ENCODE measurements at regions not wholly inside any gene's neighbourhood (a gene's known extent, or its start where the extent isn't known, plus 50 kb on each side); places are given as distances from the start of the nearest gene placed in this dataset.

- H3K27ac Mint-ChIP-seq, result no peak overlapping the region; a peak in 1 of 7 replicates
- Histone ChIP-seq H4K5ac (ENCODE audit: insufficient read length, low read depth, low read length) (no peak overlapping the region), H4K8ac (replicated peaks; ENCODE audit: insufficient read length, low read depth, low read length) (no peak overlapping the region), H4K20me1 (ENCODE audit: control insufficient read depth, insufficient read depth, insufficient read length) (no peaks in the 10 kb centered on the region), H3K27me3 (ENCODE audit: insufficient read depth, low read length) (peaks cover 2% of the 10 kb centered on the region; the same call in 1 of the 2 replicates), H3K4me2 (ENCODE audit: insufficient read depth, insufficient read length, low read length) (no peak overlapping the region), H2AFZ (ENCODE audit: low read length) (no peak overlapping the region), H3K4me1 (ENCODE audit: insufficient read depth, low read length) (no peaks in the 10 kb centered on the region), H3K14ac (ENCODE audit: insufficient read depth, low read length) (no peak overlapping the region), H4K91ac (ENCODE audit: insufficient read length, low read depth, low read length) (no peak overlapping the region), H3K9ac (ENCODE audit: extremely low read depth, insufficient read length, low read length) (no peak overlapping the region), H2AK5ac (ENCODE audit: insufficient read length, low read length) (no peak overlapping the region), H3K4ac (ENCODE audit: low read depth, low read length) (no peak overlapping the region), H3K79me2 (ENCODE audit: insufficient read depth, low read length) (no peaks in the 10 kb centered on the region), H2BK15ac (ENCODE audit: low read depth, low read length) (no peak overlapping the region), H2BK12ac (ENCODE audit: insufficient read length, low read depth, low read length) (no peak overlapping the region), H3K27ac (ENCODE audit: insufficient read length, low read depth, low read length) (no peak overlapping the region), H3K79me1 (ENCODE audit: insufficient read depth, low read depth, low read length, poor library complexity, severe bottlenecking) (no peaks in the 10 kb centered on the region), H2BK5ac (ENCODE audit: insufficient read length, low read length) (no peak overlapping the region), H3K23ac (ENCODE audit: insufficient read length, low read depth, low read length) (no peak overlapping the region), H3T11ph (ENCODE audit: low read length) (no peak overlapping the region), H3K18ac (ENCODE audit: insufficient read length, low read depth, low read length) (no peak overlapping the region), H2BK120ac (ENCODE audit: low read depth, low read length, poor library complexity, severe bottlenecking) (no peak overlapping the region), H2BK20ac (ENCODE audit: low read depth, low read length, poor library complexity, severe bottlenecking) (no peak overlapping the region), H3K9me3 (ENCODE audit: control insufficient read depth, low read depth, low read length) (no peaks in the 10 kb centered on the region), H3K23me2 (ENCODE audit: insufficient read length, low read depth, low read length, poor library complexity, severe bottlenecking) (no peaks in the 10 kb centered on the region), H3K56ac (ENCODE audit: insufficient read length, low read depth, low read length) (no peak overlapping the region)
- no peaks in the 10 kb centered on the region for H3K36me3 Mint-ChIP-seq (ENCODE audit: insufficient read depth in 1 of 3, low read depth in 3 of 3)
- peaks cover 0 to 5% of the 10 kb centered on the region in 2 experiments; a peak in 1 of 4 replicates for H3K4me1 Mint-ChIP-seq
- peaks cover 0 to 2% of the 10 kb centered on the region in 2 experiments; a peak in 2 of 5 replicates for H3K9me3 Mint-ChIP-seq
- peaks cover 78% of the 10 kb centered on the region for H3K27me3 Mint-ChIP-seq (ENCODE audit: low read depth)
- WGBS (ENCODE audit: extremely low coverage, insufficient read length, low lambda C conversion rate), result no CpG with 5 or more reads among the region's 11 CpGs
- H3K4me3 Mint-ChIP-seq, result no peak overlapping the region
- no peak for TF ChIP-seq CTCF (conservative IDR thresholded peaks at IDR 0.05)
- no peak for DNase-seq
These were observed 72.8 kb downstream of the CAMK2N1 start for GRCh38 chr1:20413136-20413775.

Data from H9 (cell line).